IMR-90 (cell line): ENCODE measurements at regions not wholly inside any gene's neighbourhood (a gene's known extent, or its start where the extent isn't known, plus 50 kb on each side); places are given as distances from the start of the nearest gene placed in this dataset.
"Not testable (repeated sequence)": the region's sequence is repeated elsewhere in the genome, so short reads cannot be mapped to it uniquely, and the experiment has no call there.

Source experiments
- ATAC-seq: fragments of 200-7000 bp; cut with Tn5 transposase; 2 replicates; pipeline ENCODE4 v1.9.1; 2020; ENCODE audit warnings: low read depth, mild to moderate bottlenecking, moderate library complexity
- BruUV-seq: library from RNA; stranded (reverse); fragments of 400-500 nt; replicated peaks from 2 replicates; lab custom pipeline; 2021; lab: Mats Ljungman, UMichigan
- CTCF ChIA-PET: fragments of 300-600 bp; formaldehyde crosslinking; extraction: SDS; loops from one replicate; lab custom pipeline; 2021; ENCODE audit warnings: antibody characterized with exemption; lab: Yijun Ruan, JAX
- POLR2A ChIA-PET: fragments of 300-600 bp; sonication (Branson Sonifier 250); formaldehyde crosslinking; loops from one replicate; lab custom pipeline; 2022; ENCODE audit warnings: antibody characterized with exemption; ENCODE audit not compliant: unreplicated experiment; lab: Charles Lee
- DNase-seq: peaks from one replicate; pipeline ENCODE4 v3.0.0; 2013
- H2AFZ ChIP-seq: replicated peaks from 2 replicates; pipeline ENCODE3; 2013; ENCODE audit warnings: low read length, mild to moderate bottlenecking; ENCODE audit not compliant: poor library complexity
- H2AK5ac ChIP-seq: 2 replicates; pipeline ENCODE4 v1.6.1; 2013; ENCODE audit warnings: low read depth, low read length, inconsistent platforms
- H2AK9ac ChIP-seq: replicated peaks from 2 replicates; pipeline ENCODE3; 2013; ENCODE audit warnings: mild to moderate bottlenecking, low read depth, low read length, moderate library complexity; ENCODE audit not compliant: poor library complexity
- H2BK120ac ChIP-seq: 2 replicates; pipeline ENCODE4 v1.6.1; 2013; ENCODE audit warnings: low read depth, low read length, inconsistent platforms
- H2BK15ac ChIP-seq: 3 replicates; pipeline ENCODE4 v1.6.1; 2013; ENCODE audit warnings: low read depth, low read length, inconsistent platforms
- H2BK20ac ChIP-seq: 2 replicates; pipeline ENCODE4 v1.6.1; 2013; ENCODE audit warnings: low read depth, mild to moderate bottlenecking, inconsistent platforms, low read length, moderate library complexity
- H2BK5ac ChIP-seq: 2 replicates; pipeline ENCODE4 v1.6.1; 2013; ENCODE audit warnings: mild to moderate bottlenecking, low read depth, low read length, inconsistent platforms; ENCODE audit not compliant: poor library complexity, severe bottlenecking
- H3K14ac ChIP-seq: replicated peaks from 2 replicates; pipeline ENCODE4 v1.6.1; 2013; ENCODE audit warnings: low read depth, low read length, inconsistent platforms
- H3K18ac ChIP-seq: 2 replicates; pipeline ENCODE4 v1.6.1; 2013; ENCODE audit warnings: low read depth, low read length, control low read depth
- H3K23ac ChIP-seq: 2 replicates; pipeline ENCODE4 v1.6.1; 2013; ENCODE audit warnings: low read depth, low read length, inconsistent platforms
- H3K27ac ChIP-seq: 2 replicates; pipeline ENCODE4 v1.5.1; 2013; ENCODE audit warnings: mild to moderate bottlenecking, control low read depth, low read length; ENCODE audit not compliant: insufficient read depth
- H3K27me3 ChIP-seq: 2 replicates; pipeline ENCODE4 v1.6.1; 2013; ENCODE audit warnings: low read length; ENCODE audit not compliant: control insufficient read depth, insufficient read depth
- H3K36me3 ChIP-seq: 2 replicates; pipeline ENCODE4 v1.6.1; 2013; ENCODE audit warnings: low read length, mixed read lengths; ENCODE audit not compliant: control insufficient read depth, insufficient read depth
- H3K4ac ChIP-seq: 2 replicates; pipeline ENCODE4 v1.6.1; 2013; ENCODE audit warnings: low read depth, low read length, inconsistent platforms
- H3K4me1 ChIP-seq: 2 replicates; pipeline ENCODE4 v1.6.1; 2013; ENCODE audit warnings: low read length, mixed read lengths; ENCODE audit not compliant: control insufficient read depth, insufficient read depth
- H3K4me2 ChIP-seq: 2 replicates; pipeline ENCODE4 v1.6.1; 2013; ENCODE audit warnings: low read depth, mild to moderate bottlenecking, control low read depth, low read length, moderate library complexity
- H3K4me3 ChIP-seq: 2 replicates; pipeline ENCODE4 v1.5.1; 2013; ENCODE audit warnings: low read depth, mild to moderate bottlenecking, control low read depth, low read length, moderate library complexity; ENCODE audit not compliant: insufficient read depth
- H3K56ac ChIP-seq: 2 replicates; pipeline ENCODE4 v1.6.1; 2013; ENCODE audit warnings: low read length, inconsistent platforms; ENCODE audit not compliant: insufficient read depth; ENCODE audit errors: extremely low read depth
- H3K79me1 ChIP-seq, 2 experiments: 2 replicates each; pipeline ENCODE4 v1.6.1; 2013; ENCODE audit warnings: low read length in 2 of 2, inconsistent platforms in 1 of 2, low read depth in 1 of 2
- H3K9ac ChIP-seq: 2 replicates; pipeline ENCODE4 v1.6.1; 2013; ENCODE audit warnings: low read depth, low read length, control low read depth
- H3K9me1 ChIP-seq: 2 replicates; pipeline ENCODE4 v1.6.1; 2013; ENCODE audit warnings: low read length, inconsistent platforms; ENCODE audit not compliant: insufficient read depth
- H3K9me3 ChIP-seq: 2 replicates; pipeline ENCODE4 v1.6.1; 2013; ENCODE audit warnings: low read length; ENCODE audit not compliant: control insufficient read depth, insufficient read depth
- H4K20me1 ChIP-seq: 2 replicates; pipeline ENCODE4 v1.6.1; 2013; ENCODE audit warnings: low read length, inconsistent platforms; ENCODE audit not compliant: insufficient read depth
- H4K5ac ChIP-seq: 2 replicates; pipeline ENCODE4 v1.6.1; 2013; ENCODE audit warnings: mild to moderate bottlenecking, low read depth, low read length, control low read depth
- H4K8ac ChIP-seq, 2 experiments: 2 replicates each; pipeline ENCODE4 v1.6.1; 2013; ENCODE audit warnings: low read depth in 2 of 2, low read length in 2 of 2, control low read depth in 1 of 2, inconsistent platforms in 1 of 2
- H4K91ac ChIP-seq: 2 replicates; pipeline ENCODE4 v1.6.1; 2013; ENCODE audit warnings: low read depth, low read length, inconsistent platforms; ENCODE audit not compliant: insufficient read depth
- WGBS, 2 experiments: methylation state at CpG; one replicate each; pipeline versions ENCODE4 v1.1.5 to v1.1.7; 2013; ENCODE audit warnings: missing lambda C conversion rate in 2 of 2; ENCODE audit not compliant: insufficient read length in 1 of 2; ENCODE audit errors: extremely low coverage in 2 of 2; 5-methylcytosine and 5-hydroxymethylcytosine counted together
- dilution Hi-C: fragments of 300-500 bp; cut with HindIII; formaldehyde crosslinking; loops from one replicate; pipeline ENCODE4 v1.14.3; 2018; ENCODE audit warnings: low sequenced_read_pairs; ENCODE audit not compliant: unreplicated experiment
- in situ Hi-C: fragments of 300-500 bp; cut with MboI; formaldehyde crosslinking; loops from 3 replicates; pipeline ENCODE4 v1.14.3; 2019; ENCODE audit warnings: low sequenced_read_pairs, inconsistent platforms, mixed read lengths
- intact Hi-C: fragments of 100-400 bp; cut with micrococcal nuclease; formaldehyde crosslinking; loops from 2 replicates; pipeline ENCODE4 v1.10.0; 2022

- H3K18ac ChIP-seq, H3K27me3 ChIP-seq, H2BK5ac ChIP-seq, H4K5ac ChIP-seq, in situ Hi-C loops, DNase-seq, H3K27ac ChIP-seq, H2BK15ac ChIP-seq, BruUV-seq, H2AFZ ChIP-seq, H3K56ac ChIP-seq, H3K4me1 ChIP-seq, H3K4ac ChIP-seq, H3K9me1 ChIP-seq, H3K9ac ChIP-seq, H3K9me3 ChIP-seq, H3K4me3 ChIP-seq, H3K14ac ChIP-seq, intact Hi-C loops, dilution Hi-C loops, H4K20me1 ChIP-seq, H3K23ac ChIP-seq, H3K79me1 ChIP-seq, H2AK9ac ChIP-seq, H4K8ac ChIP-seq, H3K36me3 ChIP-seq, H4K91ac ChIP-seq, CTCF ChIA-PET, H2BK120ac ChIP-seq, POLR2A ChIA-PET, H2AK5ac ChIP-seq, H3K4me2 ChIP-seq, ATAC-seq, H2BK20ac ChIP-seq: not testable (repeated sequence)
- WGBS, 2 experiments: 58% methylated on average over 2 of the region's 9 CpGs; no CpG with 5 or more reads in 1 of the 2 experiments
Observed at GRCh38 chr4:3594751-3595150, 62.5 kb upstream of the LRPAP1 start.
